Suprapubic skin (tissue), 3 donors: ENCODE measurements at regions not wholly inside any gene's neighbourhood (a gene's known extent, or its start where the extent isn't known, plus 50 kb on each side); places are given as distances from the start of the nearest gene placed in this dataset.

Experiments used
- POLR2AphosphoS5 ChIP-seq, 3 donors: sonication (generic); formaldehyde crosslinking; IDR thresholded peaks; one replicate each; pipeline ENCODE4 v1.6.1; 2017; ENCODE audit warnings: antibody characterized with exemption in 3 of 3
- TF ChIP-seq, protein P1 (sequence below), 2 donors: fragments of 200-600 bp in 1 of 2; fragments of 450-650 bp in 1 of 2; sonication (generic) in 1 of 2; IDR thresholded peaks; one replicate each; pipeline ENCODE4 v1.5.1; 2016 to 2019; ENCODE audit warnings: antibody characterized with exemption in 2 of 2, mild to moderate bottlenecking in 1 of 2, moderate library complexity in 1 of 2

- TF ChIP-seq, protein P1, sequence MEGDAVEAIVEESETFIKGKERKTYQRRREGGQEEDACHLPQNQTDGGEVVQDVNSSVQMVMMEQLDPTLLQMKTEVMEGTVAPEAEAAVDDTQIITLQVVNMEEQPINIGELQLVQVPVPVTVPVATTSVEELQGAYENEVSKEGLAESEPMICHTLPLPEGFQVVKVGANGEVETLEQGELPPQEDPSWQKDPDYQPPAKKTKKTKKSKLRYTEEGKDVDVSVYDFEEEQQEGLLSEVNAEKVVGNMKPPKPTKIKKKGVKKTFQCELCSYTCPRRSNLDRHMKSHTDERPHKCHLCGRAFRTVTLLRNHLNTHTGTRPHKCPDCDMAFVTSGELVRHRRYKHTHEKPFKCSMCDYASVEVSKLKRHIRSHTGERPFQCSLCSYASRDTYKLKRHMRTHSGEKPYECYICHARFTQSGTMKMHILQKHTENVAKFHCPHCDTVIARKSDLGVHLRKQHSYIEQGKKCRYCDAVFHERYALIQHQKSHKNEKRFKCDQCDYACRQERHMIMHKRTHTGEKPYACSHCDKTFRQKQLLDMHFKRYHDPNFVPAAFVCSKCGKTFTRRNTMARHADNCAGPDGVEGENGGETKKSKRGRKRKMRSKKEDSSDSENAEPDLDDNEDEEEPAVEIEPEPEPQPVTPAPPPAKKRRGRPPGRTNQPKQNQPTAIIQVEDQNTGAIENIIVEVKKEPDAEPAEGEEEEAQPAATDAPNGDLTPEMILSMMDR (IDR thresholded peaks at IDR 0.05) = no peak
- TF ChIP-seq POLR2AphosphoS5 (IDR thresholded peaks at IDR 0.05) = no peak
Observed at GRCh38 chr12:90024262-90024661, 315.6 kb upstream of the ATP2B1 start.
